ENCODE measurements at regions not wholly inside any gene's neighbourhood (a gene's known extent, or its start where the extent isn't known, plus 50 kb on each side); places are given as distances from the start of the nearest gene placed in this dataset.

DNA sequence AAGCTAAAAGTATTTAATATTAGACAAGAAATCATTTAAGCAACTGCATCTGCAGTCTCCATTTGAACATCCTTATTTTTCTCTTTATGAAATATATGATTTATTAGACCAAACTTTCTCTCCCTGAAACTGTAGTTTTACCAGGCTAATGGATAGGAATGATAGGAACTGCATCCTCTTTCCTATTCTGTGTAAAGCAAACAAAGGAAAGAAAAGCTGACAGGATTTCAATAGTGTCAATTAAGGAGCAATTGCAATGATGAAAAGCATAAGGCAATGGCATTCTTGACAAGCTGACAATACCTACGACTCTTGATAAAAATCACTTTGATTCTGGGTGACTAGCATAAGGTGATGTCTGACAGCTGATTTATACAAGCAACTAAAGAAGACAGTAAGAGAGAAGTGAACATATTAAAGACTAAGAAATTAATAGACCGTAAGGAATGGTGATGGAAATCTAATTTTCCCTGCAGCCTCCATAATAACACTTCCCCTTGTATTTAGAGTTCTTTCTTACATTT lies 502.5 kb downstream of the TECRL start (continued):
- TF ChIP-seq CTCF (IDR thresholded peaks at IDR 0.05): no peak
- TF ChIP-seq SIN3A (IDR thresholded peaks at IDR 0.05; ENCODE audit: borderline replicate concordance, low read depth, low read length): no peak
- no peak for TF ChIP-seq PBX3 (IDR thresholded peaks at IDR 0.05)
- TF ChIP-seq EP300 (IDR thresholded peaks at IDR 0.05; ENCODE audit: borderline replicate concordance in 1 of 2, low read depth in 1 of 2, low read length in 1 of 2): no peak
- TF ChIP-seq, protein P1, sequence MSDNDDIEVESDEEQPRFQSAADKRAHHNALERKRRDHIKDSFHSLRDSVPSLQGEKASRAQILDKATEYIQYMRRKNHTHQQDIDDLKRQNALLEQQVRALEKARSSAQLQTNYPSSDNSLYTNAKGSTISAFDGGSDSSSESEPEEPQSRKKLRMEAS (IDR thresholded peaks at IDR 0.05; ENCODE audit: low read depth): no peak
- no peak for TF ChIP-seq TEAD4 (IDR thresholded peaks at IDR 0.05; ENCODE audit: borderline replicate concordance, insufficient read depth)
- no peak for TF ChIP-seq NRF1 (IDR thresholded peaks at IDR 0.05; ENCODE audit: low read depth, low read length)

DNA sequence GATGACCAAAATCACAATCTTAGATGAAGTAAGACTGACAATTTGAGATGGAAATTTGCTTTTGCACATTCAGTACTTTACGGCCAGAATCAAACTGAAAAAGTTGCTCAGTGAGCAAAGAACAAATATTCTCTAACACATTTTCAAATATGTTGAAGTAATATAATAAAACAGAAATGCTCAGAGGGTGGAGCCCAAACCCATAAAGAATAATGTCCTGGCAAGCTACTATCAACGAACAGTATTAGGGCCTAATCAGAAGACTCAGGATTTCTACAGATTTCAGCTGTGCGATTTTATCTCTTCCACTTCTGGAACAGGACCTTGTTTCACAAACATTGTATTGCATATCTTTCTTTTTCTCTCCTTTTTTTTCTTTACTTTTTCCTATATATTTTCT lies 505.0 kb downstream of the TECRL start:
- H4K20me1 ChIP-seq (ENCODE audit: insufficient read depth): no peaks in the 10 kb centered on the region
- DNase-seq: no peak
- H3K36me3 ChIP-seq (replicated peaks in 1 of 2; ENCODE audit: control insufficient read depth in 1 of 2, insufficient read depth in 2 of 2, low read length in 1 of 2): no peaks in the 10 kb centered on the region
- no peak overlapping the region for H2AFZ ChIP-seq (ENCODE audit: low read depth)
- H3K27me3 ChIP-seq (ENCODE audit: insufficient read depth): no peaks in the 10 kb centered on the region
- H3K9me2 ChIP-seq: no peaks in the 10 kb centered on the region
- 39% methylated on average over 3 of the region's 3 CpGs for WGBS (ENCODE audit: low lambda C conversion rate)
- H3K9ac ChIP-seq: no peak overlapping the region
- TF ChIP-seq RCOR1 (IDR thresholded peaks at IDR 0.05; ENCODE audit: low read length) (no peak), NFIC (IDR thresholded peaks at IDR 0.05; ENCODE audit: borderline replicate concordance) (no peak), SIN3A (IDR thresholded peaks at IDR 0.05; ENCODE audit: borderline replicate concordance, low read depth, low read length) (no peak), CHD2 (IDR thresholded peaks at IDR 0.05; ENCODE audit: low read length, partially characterized antibody) (no peak), TEAD4 (IDR thresholded peaks at IDR 0.05; ENCODE audit: borderline replicate concordance, insufficient read depth) (no peak), YY1 (IDR thresholded peaks at IDR 0.05; ENCODE audit: low read depth) (no peak)
- H3K4me3 ChIP-seq (ENCODE audit: low read depth in 2 of 2, low read length in 1 of 2): no peak overlapping the region
- H3F3A ChIP-seq (replicated peaks; ENCODE audit: insufficient read depth): no peaks in the 10 kb centered on the region
- ChIA-PET CTCF (no interaction called here), POLR2A (no interaction called here)
- H3K4me1 ChIP-seq (ENCODE audit: control insufficient read depth in 1 of 2, insufficient read depth in 2 of 2, low read depth in 1 of 2, low read length in 1 of 2): no peaks in the 10 kb centered on the region
- H3K79me2 ChIP-seq (ENCODE audit: insufficient read depth): no peaks in the 10 kb centered on the region
- H3K4me2 ChIP-seq: no peak overlapping the region
- H3K9me3 ChIP-seq: no peaks in the 10 kb centered on the region
- no peak overlapping the region for H3K27ac ChIP-seq (ENCODE audit: low read depth in 2 of 2, low read length in 1 of 2)

DNA sequence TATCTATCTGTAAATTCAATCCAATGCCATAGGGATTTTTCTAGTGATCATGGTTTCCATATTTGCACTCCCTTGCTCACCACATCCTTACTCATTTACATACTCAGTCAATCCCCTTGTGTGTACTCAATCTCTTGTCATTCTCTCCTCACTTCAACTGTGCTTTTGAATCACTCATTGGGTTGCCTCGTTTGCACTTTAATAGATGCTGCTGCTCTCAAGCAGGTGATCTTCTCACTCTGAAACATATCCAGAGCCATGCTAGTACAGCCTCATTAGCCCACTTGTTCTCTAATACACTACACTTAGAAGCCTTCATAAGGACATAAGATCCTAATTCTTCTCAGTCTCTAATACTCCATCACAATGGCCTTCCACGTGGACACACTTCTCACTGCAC lies 507.9 kb downstream of the TECRL start:
- no peak overlapping the region for H3K9ac ChIP-seq
- no peaks in the 10 kb centered on the region for H4K20me1 ChIP-seq (ENCODE audit: insufficient read depth)
- no peaks in the 10 kb centered on the region for H3K4me1 ChIP-seq (ENCODE audit: control insufficient read depth in 1 of 2, insufficient read depth in 2 of 2, low read depth in 1 of 2, low read length in 1 of 2)
- H2AFZ ChIP-seq (ENCODE audit: low read depth): no peak overlapping the region
- H3K36me3 ChIP-seq (replicated peaks in 1 of 2; ENCODE audit: control insufficient read depth in 1 of 2, insufficient read depth in 2 of 2, low read length in 1 of 2): no peaks in the 10 kb centered on the region
- POLR2A ChIA-PET: no interaction called here
- H3F3A ChIP-seq (replicated peaks; ENCODE audit: insufficient read depth): no peaks in the 10 kb centered on the region
- no peaks in the 10 kb centered on the region for H3K9me3 ChIP-seq
- no peaks in the 10 kb centered on the region for H3K9me2 ChIP-seq
- 0% methylated on average over 2 of the region's 2 CpGs for WGBS (ENCODE audit: low lambda C conversion rate)
- TF ChIP-seq RAD21 (IDR thresholded peaks at IDR 0.05; ENCODE audit: low read length) (no peak), RFX5 (IDR thresholded peaks at IDR 0.05; ENCODE audit: low read length) (no peak), RXRA (IDR thresholded peaks at IDR 0.05; ENCODE audit: borderline replicate concordance, low read depth) (no peak), RCOR1 (IDR thresholded peaks at IDR 0.05; ENCODE audit: low read length) (no peak), TCF12 (IDR thresholded peaks at IDR 0.05) (no peak)
- DNase-seq: no peak
- no peak overlapping the region for H3K27ac ChIP-seq (ENCODE audit: low read depth in 2 of 2, low read length in 1 of 2)
- no peak overlapping the region for H3K4me3 ChIP-seq (ENCODE audit: low read depth in 2 of 2, low read length in 1 of 2)
- H3K79me2 ChIP-seq (ENCODE audit: insufficient read depth): no peaks in the 10 kb centered on the region
- no peaks in the 10 kb centered on the region for H3K27me3 ChIP-seq (ENCODE audit: insufficient read depth)
- CTCF ChIA-PET: no interaction called here
- no peak overlapping the region for H3K4me2 ChIP-seq
